ENCODE measurements at regions not wholly inside any gene's neighbourhood (a gene's known extent, or its start where the extent isn't known, plus 50 kb on each side); places are given as distances from the start of the nearest gene placed in this dataset.

GRCh38 chr16:8278031-8278580, 312.2 kb downstream of the TMEM114 start:
- DNase-seq (ENCODE audit: low read depth in 2 of 2): no peak

- DNase-seq (ENCODE audit: low read depth in 2 of 2): no peak
Observed at GRCh38 chr16:8271344-8271743, 319.0 kb downstream of the TMEM114 start.

GRCh38 chr16:8262299-8262698, 328.0 kb downstream of the TMEM114 start:
- no peak for DNase-seq (ENCODE audit: low read depth in 2 of 2)

GRCh38 chr16:8260140-8260539, 330.2 kb downstream of the TMEM114 start:
- DNase-seq (ENCODE audit: low read depth in 2 of 2): no peak

GRCh38 chr16:8258523-8258922, 331.8 kb downstream of the TMEM114 start:
- no peak for DNase-seq (ENCODE audit: low read depth in 2 of 2)

GRCh38 chr16:8257561-8257960, 332.8 kb downstream of the TMEM114 start:
- DNase-seq (ENCODE audit: low read depth in 2 of 2): no peak

GRCh38 chr16:8254405-8254804, 335.9 kb downstream of the TMEM114 start:
- DNase-seq (ENCODE audit: low read depth in 2 of 2): no peak

- DNase-seq (ENCODE audit: low read depth in 2 of 2): no peak
Observed at GRCh38 chr16:8253718-8254117, 336.6 kb downstream of the TMEM114 start.

GRCh38 chr16:8251727-8252126, 338.6 kb downstream of the TMEM114 start:
- no peak for DNase-seq (ENCODE audit: low read depth in 2 of 2)

- DNase-seq (ENCODE audit: low read depth in 2 of 2): no peak
Observed at GRCh38 chr16:8251298-8251697, 339.0 kb downstream of the TMEM114 start.

- DNase-seq (ENCODE audit: low read depth in 2 of 2): no peak
Observed at GRCh38 chr16:8247993-8248392, 342.3 kb downstream of the TMEM114 start.

GRCh38 chr16:8243981-8244380, 346.3 kb downstream of the TMEM114 start:
- no peak for DNase-seq (ENCODE audit: low read depth in 2 of 2)

GRCh38 chr16:8241408-8241807, 348.9 kb downstream of the TMEM114 start:
- no peak for DNase-seq (ENCODE audit: low read depth in 2 of 2)

- DNase-seq (ENCODE audit: low read depth in 2 of 2): no peak
Observed at GRCh38 chr16:8239443-8239842, 350.9 kb downstream of the TMEM114 start.

- DNase-seq (ENCODE audit: low read depth in 2 of 2): no peak
Observed at GRCh38 chr16:8237452-8237851, 352.9 kb downstream of the TMEM114 start.

- no peak for DNase-seq (ENCODE audit: low read depth in 2 of 2)
Observed at GRCh38 chr16:8236816-8237215, 353.5 kb downstream of the TMEM114 start.

- no peak for DNase-seq (ENCODE audit: low read depth in 2 of 2)
Observed at GRCh38 chr16:8230497-8230896, 359.8 kb downstream of the TMEM114 start.

- no peak for DNase-seq (ENCODE audit: low read depth in 2 of 2)
Observed at GRCh38 chr16:8229011-8229520, 361.2 kb downstream of the TMEM114 start.

GRCh38 chr16:8217201-8217600, 373.1 kb downstream of the TMEM114 start:
- DNase-seq (ENCODE audit: low read depth in 2 of 2): no peak

GRCh38 chr16:8204769-8205168, 385.5 kb downstream of the TMEM114 start:
- no peak for DNase-seq (ENCODE audit: low read depth in 2 of 2)

- DNase-seq (ENCODE audit: low read depth in 2 of 2): no peak
Observed at GRCh38 chr16:8204096-8204495, 386.2 kb downstream of the TMEM114 start.

- no peak for DNase-seq (ENCODE audit: low read depth in 2 of 2)
Observed at GRCh38 chr16:8203101-8203500, 387.2 kb downstream of the TMEM114 start.

GRCh38 chr16:8200839-8201238, 389.5 kb downstream of the TMEM114 start:
- DNase-seq (ENCODE audit: low read depth in 2 of 2): no peak

GRCh38 chr16:8199390-8199789, 390.9 kb downstream of the TMEM114 start:
- DNase-seq (ENCODE audit: low read depth in 2 of 2): no peak

Measured in stimulated activated CD8-positive, alpha-beta memory T cell treated with anti-CD3 and anti-CD28 coated beads, Interleukin-15, amount 100 ng/mL, for 48 hours (primary cell).